ENCODE measurements at regions not wholly inside any gene's neighbourhood (a gene's known extent, or its start where the extent isn't known, plus 50 kb on each side); places are given as distances from the start of the nearest gene placed in this dataset.

DNA sequence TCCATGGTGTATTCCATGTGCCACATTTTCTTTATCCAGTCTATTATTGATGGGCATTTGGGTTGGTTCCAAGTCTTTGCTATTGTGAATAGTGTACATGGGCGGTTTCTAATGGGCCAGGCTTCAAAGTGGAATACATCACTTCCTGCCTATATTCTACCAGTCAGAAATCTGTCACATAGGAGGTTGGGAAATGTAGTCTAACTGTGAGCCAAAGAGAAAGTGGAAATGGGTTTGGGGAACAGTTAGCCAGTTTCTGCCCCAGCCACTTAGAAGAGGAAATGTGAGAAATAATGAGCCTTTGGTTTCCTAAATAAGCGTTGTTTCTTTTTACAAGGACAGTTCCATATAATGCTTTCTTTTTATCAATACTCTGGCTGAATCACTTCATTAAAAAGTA is 85.1 kb upstream of the AP1S2 start (continued):
- TF ChIP-seq OSR1 (CRISPR knock-in tag; IDR thresholded peaks at IDR 0.05) (no peak), ISL1 (CRISPR knock-in tag; IDR thresholded peaks at IDR 0.05) (no peak), BACH2 (CRISPR knock-in tag; IDR thresholded peaks at IDR 0.05; ENCODE audit: borderline replicate concordance) (no peak), ZNF70 (CRISPR knock-in tag; IDR thresholded peaks at IDR 0.05) (no peak), ARNTL (CRISPR knock-in tag; IDR thresholded peaks at IDR 0.05; ENCODE audit: borderline replicate concordance, low read depth) (no peak)
- TF ChIP-seq, protein P1, sequence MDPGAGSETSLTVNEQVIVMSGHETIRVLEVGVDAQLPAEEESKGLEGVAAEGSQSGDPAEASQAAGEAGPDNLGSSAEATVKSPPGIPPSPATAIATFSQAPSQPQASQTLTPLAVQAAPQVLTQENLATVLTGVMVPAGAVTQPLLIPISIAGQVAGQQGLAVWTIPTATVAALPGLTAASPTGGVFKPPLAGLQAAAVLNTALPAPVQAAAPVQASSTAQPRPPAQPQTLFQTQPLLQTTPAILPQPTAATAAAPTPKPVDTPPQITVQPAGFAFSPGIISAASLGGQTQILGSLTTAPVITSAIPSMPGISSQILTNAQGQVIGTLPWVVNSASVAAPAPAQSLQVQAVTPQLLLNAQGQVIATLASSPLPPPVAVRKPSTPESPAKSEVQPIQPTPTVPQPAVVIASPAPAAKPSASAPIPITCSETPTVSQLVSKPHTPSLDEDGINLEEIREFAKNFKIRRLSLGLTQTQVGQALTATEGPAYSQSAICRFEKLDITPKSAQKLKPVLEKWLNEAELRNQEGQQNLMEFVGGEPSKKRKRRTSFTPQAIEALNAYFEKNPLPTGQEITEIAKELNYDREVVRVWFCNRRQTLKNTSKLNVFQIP (CRISPR knock-in tag; IDR thresholded peaks at IDR 0.05; ENCODE audit: borderline replicate concordance, low read depth): no peak

DNA sequence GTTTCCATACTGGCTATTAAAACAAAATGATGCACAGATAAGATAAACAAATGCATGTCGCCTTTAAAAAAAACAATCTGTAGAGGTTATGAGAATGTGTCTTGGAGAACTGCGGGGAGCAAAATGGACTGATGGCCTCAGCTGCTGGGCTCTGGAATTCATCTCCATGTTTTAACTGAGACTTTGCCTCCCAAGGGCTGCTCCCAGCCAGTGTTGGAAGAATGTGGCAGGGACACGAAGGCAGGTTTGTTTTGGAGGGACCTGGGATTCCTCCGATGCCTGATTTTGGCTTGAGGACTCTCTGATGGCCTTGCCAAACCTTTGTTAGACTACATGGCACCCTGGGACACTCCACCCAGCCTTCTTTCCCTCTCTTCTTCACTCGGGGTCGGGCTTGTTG is 83.5 kb upstream of the AP1S2 start:
- no peak for TF ChIP-seq OSR1 (CRISPR knock-in tag; IDR thresholded peaks at IDR 0.05)
- TF ChIP-seq ZNF8 (CRISPR knock-in tag; IDR thresholded peaks at IDR 0.05): no peak
- TF ChIP-seq, protein P2, sequence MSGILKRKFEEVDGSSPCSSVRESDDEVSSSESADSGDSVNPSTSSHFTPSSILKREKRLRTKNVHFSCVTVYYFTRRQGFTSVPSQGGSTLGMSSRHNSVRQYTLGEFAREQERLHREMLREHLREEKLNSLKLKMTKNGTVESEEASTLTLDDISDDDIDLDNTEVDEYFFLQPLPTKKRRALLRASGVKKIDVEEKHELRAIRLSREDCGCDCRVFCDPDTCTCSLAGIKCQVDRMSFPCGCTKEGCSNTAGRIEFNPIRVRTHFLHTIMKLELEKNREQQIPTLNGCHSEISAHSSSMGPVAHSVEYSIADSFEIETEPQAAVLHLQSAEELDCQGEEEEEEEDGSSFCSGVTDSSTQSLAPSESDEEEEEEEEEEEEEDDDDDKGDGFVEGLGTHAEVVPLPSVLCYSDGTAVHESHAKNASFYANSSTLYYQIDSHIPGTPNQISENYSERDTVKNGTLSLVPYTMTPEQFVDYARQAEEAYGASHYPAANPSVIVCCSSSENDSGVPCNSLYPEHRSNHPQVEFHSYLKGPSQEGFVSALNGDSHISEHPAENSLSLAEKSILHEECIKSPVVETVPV (CRISPR knock-in tag; IDR thresholded peaks at IDR 0.05): no peak
- no peak for TF ChIP-seq ZNF70 (CRISPR knock-in tag; IDR thresholded peaks at IDR 0.05)
- TF ChIP-seq ZFP3 (CRISPR knock-in tag; IDR thresholded peaks at IDR 0.05): no peak
- no peak for TF ChIP-seq GLIS3 (CRISPR knock-in tag; IDR thresholded peaks at IDR 0.05)
- TF ChIP-seq CSDC2 (CRISPR knock-in tag; IDR thresholded peaks at IDR 0.05): no peak
- TF ChIP-seq ISL1 (CRISPR knock-in tag; IDR thresholded peaks at IDR 0.05): no peak
- TF ChIP-seq, protein P1 (CRISPR knock-in tag; IDR thresholded peaks at IDR 0.05; ENCODE audit: borderline replicate concordance, low read depth): no peak
- TF ChIP-seq SNAI2 (CRISPR knock-in tag; IDR thresholded peaks at IDR 0.05): no peak
- TF ChIP-seq BACH2 (CRISPR knock-in tag; IDR thresholded peaks at IDR 0.05; ENCODE audit: borderline replicate concordance): no peak
- no peak for TF ChIP-seq TOX (CRISPR knock-in tag; IDR thresholded peaks at IDR 0.05; ENCODE audit: borderline replicate concordance)
- ATAC-seq: no peak

DNA sequence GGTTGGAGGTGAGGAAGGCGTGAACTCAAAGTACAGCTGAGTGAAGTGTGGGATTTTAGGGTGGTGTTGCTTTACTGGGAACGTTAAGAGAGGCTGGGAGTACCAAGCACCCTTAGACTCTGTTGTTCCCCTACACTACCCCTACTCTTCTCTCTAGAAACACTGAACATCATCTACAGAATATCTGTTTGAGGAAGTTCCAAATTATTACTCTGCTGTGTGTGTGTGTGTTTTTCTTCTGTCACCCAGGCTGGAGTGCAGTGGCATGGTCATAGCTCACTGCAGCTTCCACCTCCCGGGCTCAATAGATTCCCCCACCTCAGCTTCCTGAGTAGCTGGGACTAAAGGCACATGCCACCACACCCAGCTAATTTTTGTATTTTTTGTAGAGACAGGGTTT is 76.7 kb upstream of the AP1S2 start:
- TF ChIP-seq ZFP30 (CRISPR knock-in tag; IDR thresholded peaks at IDR 0.05): no peak
- no peak for TF ChIP-seq ZC3H10 (CRISPR knock-in tag; IDR thresholded peaks at IDR 0.05)
- TF ChIP-seq, protein P3, sequence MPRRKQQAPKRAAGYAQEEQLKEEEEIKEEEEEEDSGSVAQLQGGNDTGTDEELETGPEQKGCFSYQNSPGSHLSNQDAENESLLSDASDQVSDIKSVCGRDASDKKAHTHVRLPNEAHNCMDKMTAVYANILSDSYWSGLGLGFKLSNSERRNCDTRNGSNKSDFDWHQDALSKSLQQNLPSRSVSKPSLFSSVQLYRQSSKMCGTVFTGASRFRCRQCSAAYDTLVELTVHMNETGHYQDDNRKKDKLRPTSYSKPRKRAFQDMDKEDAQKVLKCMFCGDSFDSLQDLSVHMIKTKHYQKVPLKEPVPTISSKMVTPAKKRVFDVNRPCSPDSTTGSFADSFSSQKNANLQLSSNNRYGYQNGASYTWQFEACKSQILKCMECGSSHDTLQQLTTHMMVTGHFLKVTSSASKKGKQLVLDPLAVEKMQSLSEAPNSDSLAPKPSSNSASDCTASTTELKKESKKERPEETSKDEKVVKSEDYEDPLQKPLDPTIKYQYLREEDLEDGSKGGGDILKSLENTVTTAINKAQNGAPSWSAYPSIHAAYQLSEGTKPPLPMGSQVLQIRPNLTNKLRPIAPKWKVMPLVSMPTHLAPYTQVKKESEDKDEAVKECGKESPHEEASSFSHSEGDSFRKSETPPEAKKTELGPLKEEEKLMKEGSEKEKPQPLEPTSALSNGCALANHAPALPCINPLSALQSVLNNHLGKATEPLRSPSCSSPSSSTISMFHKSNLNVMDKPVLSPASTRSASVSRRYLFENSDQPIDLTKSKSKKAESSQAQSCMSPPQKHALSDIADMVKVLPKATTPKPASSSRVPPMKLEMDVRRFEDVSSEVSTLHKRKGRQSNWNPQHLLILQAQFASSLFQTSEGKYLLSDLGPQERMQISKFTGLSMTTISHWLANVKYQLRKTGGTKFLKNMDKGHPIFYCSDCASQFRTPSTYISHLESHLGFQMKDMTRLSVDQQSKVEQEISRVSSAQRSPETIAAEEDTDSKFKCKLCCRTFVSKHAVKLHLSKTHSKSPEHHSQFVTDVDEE (CRISPR knock-in tag; IDR thresholded peaks at IDR 0.05): no peak
- TF ChIP-seq ZNF8 (CRISPR knock-in tag; IDR thresholded peaks at IDR 0.05): no peak
- TF ChIP-seq, protein P4, sequence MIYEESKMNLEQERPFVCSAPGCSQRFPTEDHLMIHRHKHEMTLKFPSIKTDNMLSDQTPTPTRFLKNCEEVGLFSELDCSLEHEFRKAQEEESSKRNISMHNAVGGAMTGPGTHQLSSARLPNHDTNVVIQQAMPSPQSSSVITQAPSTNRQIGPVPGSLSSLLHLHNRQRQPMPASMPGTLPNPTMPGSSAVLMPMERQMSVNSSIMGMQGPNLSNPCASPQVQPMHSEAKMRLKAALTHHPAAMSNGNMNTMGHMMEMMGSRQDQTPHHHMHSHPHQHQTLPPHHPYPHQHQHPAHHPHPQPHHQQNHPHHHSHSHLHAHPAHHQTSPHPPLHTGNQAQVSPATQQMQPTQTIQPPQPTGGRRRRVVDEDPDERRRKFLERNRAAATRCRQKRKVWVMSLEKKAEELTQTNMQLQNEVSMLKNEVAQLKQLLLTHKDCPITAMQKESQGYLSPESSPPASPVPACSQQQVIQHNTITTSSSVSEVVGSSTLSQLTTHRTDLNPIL (CRISPR knock-in tag; IDR thresholded peaks at IDR 0.05; ENCODE audit: low read depth): no peak
- TF ChIP-seq SNAI2 (CRISPR knock-in tag; IDR thresholded peaks at IDR 0.05): no peak
- no peak for TF ChIP-seq GLIS3 (CRISPR knock-in tag; IDR thresholded peaks at IDR 0.05)
- no peak for TF ChIP-seq ZFP3 (CRISPR knock-in tag; IDR thresholded peaks at IDR 0.05)
- TF ChIP-seq, protein P5, sequence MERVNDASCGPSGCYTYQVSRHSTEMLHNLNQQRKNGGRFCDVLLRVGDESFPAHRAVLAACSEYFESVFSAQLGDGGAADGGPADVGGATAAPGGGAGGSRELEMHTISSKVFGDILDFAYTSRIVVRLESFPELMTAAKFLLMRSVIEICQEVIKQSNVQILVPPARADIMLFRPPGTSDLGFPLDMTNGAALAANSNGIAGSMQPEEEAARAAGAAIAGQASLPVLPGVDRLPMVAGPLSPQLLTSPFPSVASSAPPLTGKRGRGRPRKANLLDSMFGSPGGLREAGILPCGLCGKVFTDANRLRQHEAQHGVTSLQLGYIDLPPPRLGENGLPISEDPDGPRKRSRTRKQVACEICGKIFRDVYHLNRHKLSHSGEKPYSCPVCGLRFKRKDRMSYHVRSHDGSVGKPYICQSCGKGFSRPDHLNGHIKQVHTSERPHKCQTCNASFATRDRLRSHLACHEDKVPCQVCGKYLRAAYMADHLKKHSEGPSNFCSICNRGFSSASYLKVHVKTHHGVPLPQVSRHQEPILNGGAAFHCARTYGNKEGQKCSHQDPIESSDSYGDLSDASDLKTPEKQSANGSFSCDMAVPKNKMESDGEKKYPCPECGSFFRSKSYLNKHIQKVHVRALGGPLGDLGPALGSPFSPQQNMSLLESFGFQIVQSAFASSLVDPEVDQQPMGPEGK (CRISPR knock-in tag; IDR thresholded peaks at IDR 0.05; ENCODE audit: borderline replicate concordance): no peak
- TF ChIP-seq TOX (CRISPR knock-in tag; IDR thresholded peaks at IDR 0.05; ENCODE audit: borderline replicate concordance): no peak
- no peak for TF ChIP-seq RARB (CRISPR knock-in tag; IDR thresholded peaks at IDR 0.05)
- TF ChIP-seq, protein P1 (CRISPR knock-in tag; IDR thresholded peaks at IDR 0.05; ENCODE audit: borderline replicate concordance, low read depth): no peak
- no peak for TF ChIP-seq PPARA (CRISPR knock-in tag; IDR thresholded peaks at IDR 0.05; ENCODE audit: borderline replicate concordance)
- TF ChIP-seq TCF4 (CRISPR knock-in tag; IDR thresholded peaks at IDR 0.05; ENCODE audit: borderline replicate concordance): no peak
- no peak for TF ChIP-seq OSR1 (CRISPR knock-in tag; IDR thresholded peaks at IDR 0.05)
- TF ChIP-seq, protein P2 (CRISPR knock-in tag; IDR thresholded peaks at IDR 0.05): no peak
- TF ChIP-seq BACH2 (CRISPR knock-in tag; IDR thresholded peaks at IDR 0.05; ENCODE audit: borderline replicate concordance): no peak
- TF ChIP-seq ISL1 (CRISPR knock-in tag; IDR thresholded peaks at IDR 0.05): no peak
- ATAC-seq: no peak
